GM21423 (cell line): ENCODE measurements at regions not wholly inside any gene's neighbourhood (a gene's known extent, or its start where the extent isn't known, plus 50 kb on each side); places are given as distances from the start of the nearest gene placed in this dataset.

Experiments used
- ATAC-seq: cut with Tn5 transposase; IDR thresholded peaks from one replicate; pipeline ENCODE4 v1.9.1; 2021; ENCODE audit warnings: mild to moderate bottlenecking, moderate library complexity; ENCODE audit not compliant: unreplicated experiment

DNA sequence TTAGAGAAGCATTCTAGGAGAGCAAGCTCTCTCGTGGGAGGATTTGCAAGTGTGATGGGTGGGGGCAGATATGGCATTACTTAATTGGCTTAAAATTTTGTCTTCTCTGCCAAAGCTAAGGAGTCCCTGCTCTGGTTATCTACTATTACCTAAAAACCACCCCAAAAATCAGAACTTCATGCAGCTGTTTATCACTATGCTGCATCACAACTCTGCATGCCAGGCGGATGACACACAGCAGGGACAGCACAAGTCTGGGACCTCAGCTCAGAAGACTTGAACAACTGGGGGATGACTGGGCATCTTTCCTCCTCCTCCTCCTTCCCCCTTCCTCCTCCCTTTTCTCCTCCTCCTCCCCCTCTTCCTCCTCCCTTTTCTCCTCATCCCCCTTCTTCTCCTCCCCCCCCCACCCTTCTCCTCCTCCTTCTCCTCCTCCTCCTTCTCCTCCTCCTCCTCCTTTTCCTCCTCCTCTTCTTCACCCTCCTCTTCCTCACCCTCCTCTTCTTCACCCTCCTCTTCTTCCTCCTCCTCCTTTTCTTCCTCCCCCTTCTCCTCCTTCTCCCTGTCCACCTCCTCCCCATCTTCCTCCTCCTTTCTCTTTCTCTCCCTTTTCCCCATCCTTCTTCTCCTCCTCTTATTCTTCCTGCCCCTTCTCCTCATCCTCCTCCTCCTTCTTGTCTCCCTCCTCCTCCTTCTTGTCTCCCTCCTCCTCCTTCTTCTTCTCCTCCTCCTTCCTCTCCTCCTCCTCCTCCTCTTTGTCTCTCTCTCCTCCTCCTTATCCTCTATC, 218.6 kb upstream of the PMEPA1 start:
- ATAC-seq, result no peak

DNA sequence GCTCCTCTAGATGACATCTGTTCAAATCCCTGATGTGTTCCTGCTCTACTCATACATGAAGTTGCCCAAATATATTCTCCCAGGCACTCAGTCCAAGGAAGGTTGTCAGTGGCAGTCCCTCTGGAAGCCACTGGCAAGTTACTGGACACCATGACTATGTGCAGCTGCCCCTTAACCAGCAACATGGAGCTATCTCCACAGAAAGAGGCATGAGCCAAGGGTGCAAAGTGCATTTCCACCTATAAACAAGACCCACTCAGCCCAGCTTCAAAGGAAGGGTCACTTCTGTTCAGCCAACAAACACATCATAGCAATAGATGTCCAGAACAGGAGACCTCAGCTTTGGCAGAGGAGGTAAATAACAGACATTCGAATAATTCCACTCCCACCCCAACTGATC, 217.6 kb upstream of the PMEPA1 start:
- ATAC-seq, result no peak

DNA sequence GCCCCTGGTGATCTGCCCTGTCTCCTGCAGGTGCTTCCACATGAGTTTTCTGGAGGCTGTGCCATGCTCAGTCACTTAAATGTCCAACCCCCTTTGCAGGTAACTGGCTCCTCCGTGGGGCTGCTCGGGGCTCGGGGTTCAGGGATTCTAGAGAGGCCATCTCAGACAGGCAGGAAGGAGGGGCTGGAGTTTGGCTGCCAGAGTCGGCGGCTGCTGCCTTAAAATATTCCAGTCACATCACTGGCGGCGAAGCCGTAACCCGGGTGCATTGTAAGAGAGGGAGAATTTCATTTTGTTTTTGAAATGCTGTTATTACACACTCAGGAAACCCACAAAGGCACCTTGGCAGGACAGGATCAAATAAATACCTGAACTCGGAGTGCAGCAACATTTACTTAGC, 212.9 kb upstream of the PMEPA1 start:
- ATAC-seq, result no peak

DNA sequence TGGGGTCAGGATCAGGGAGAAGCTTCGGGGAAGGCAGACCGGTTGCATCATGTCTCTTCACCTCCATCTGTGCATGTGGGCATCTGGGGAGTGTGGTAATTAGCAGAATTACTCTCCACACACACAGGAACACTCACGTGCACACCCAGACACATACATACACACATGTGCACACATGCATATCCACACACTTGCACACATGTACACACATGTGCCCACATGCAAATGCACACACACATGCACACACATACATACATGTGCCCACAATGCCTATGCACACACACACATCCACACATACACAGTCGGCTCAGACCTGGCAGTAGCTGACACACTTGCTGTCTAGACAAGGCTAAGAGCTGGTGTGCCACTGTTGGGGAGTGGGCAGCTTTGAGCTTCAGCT, 212.3 kb upstream of the PMEPA1 start:
- ATAC-seq, result no peak

DNA sequence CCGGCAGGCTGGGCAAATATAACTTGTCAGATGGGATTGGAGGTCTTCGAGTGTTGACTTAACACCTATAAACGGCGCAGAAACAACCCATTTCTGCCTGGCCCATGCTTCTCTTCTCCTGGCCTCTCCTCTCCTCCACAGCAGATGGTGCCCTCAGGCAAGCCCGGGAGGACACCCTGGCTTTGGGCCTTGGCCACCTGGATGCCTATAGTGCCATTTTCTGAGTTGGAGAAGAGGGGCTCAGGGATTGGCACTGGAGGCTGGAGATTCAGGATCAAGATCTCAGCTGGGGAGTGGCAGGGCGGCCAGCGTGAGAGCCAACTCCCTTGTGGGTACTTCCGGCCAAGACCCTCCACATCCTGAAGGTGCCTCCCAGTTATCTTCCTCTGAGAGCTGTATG, 211.9 kb upstream of the PMEPA1 start:
- ATAC-seq, result no peak

DNA sequence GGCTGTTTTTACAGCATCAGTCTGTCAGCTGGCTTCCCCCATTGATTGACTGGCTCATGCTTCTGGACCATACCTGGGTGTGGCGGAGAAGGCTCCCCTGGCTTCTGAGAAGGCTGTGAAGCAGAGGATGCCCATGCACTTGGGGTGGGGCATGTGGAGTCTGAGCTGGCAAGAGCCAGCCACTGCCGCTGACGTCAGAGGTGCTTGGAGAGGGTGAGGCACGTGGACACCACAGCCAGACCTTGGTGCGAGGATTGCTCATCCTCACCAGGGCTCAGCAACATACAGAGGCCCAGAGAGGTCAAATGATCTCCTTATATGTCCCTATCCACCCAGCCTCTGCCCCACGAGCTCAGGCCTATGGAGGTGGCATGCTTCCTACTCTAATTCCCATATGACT, 211.2 kb upstream of the PMEPA1 start:
- no peak for ATAC-seq

DNA sequence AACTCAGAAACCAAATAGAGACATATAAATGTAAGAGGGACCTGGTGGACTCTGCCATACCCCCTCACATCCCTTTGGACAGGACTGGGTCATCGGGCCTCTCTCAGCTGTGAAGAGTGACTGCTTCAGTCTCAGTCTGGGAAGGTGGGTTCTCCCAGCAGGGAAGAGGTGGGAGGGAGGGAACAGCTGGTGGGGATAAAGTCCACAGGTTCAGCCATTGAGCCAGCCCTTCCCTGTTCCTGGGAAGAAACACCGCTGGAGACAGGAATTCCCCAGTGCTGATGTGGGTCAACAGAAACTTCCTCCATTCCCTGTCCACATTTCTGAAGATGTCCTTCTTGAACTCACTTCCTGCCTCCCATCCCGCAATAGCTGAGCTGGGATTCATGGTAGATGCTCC, 209.2 kb upstream of the PMEPA1 start:
- no peak for ATAC-seq

DNA sequence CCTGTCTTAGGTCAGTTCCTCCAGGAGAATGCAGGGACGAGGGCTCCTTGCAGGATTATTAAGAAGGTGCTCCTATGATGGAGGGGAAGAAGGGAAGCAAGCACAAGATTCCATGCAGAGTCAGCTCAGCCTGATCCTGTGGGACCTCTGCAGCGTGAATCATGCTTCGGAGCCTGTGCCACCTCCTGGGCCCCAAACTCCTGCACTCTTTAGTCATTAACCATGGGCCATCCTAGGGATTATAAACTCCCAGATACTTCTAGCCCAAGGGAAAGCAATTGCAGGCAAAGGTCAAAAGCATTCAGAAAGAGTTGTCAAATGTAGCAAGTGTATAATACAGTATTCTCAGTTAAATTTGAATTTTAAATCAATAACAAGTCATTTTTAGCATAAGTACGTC, 208.7 kb upstream of the PMEPA1 start:
- ATAC-seq, result no peak

DNA sequence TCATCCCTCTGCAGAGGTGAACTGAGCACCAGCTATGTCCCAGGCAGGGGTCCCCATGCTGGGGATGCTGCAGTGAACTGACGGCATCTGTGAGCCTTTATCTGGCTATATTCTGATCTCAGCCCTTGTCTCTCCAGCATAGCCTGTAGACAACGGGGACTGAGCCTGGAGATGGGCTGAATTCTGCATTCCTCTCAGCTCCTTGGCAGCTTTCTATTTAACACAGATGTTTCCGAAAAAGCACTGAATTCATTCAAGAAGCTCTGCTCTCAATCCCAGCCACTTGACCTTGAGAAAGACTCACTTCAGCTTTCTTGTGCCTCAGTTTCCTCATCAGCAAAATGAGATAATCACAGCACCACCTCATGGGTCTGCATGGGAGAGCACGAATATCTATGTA, 204.4 kb upstream of the PMEPA1 start:
- no peak for ATAC-seq

DNA sequence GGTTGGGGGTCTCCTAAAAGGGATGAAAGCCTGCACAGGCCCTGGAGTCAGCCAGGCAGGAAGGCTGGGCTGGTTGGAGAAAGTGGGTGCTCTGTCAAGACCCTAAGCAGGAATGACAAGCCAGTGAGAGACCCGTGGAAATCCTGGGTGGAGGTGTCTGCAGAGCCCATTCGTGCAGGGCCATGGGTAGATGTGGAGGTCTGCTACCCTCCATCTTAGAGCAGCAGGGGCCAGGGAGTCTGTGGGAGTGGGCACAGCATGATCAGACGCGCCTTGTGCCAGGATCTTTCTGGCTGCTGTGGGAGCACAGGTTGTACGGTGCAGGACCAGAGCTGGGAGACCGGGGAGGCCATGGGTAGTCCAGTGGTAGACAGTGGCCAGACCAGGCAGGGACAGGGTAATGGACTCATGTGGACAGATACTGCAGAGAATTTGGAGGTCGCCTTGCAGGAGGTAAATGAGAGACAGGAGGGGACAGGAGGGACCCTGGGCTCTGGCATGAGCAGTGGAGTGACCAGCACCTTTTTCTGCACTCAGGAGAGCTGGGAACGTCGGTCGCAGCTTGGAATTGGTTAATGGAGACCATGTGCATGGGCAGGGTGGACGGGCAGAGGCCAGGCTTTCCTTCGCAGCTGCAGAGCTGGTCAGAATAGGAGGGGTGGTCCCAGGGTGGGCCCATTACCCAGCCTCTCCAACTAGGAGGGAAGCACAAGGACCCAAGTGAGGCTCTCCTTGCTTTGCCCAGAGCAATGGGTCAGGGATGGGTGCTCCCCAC, 203.5 kb upstream of the PMEPA1 start:
- no peak for ATAC-seq

DNA sequence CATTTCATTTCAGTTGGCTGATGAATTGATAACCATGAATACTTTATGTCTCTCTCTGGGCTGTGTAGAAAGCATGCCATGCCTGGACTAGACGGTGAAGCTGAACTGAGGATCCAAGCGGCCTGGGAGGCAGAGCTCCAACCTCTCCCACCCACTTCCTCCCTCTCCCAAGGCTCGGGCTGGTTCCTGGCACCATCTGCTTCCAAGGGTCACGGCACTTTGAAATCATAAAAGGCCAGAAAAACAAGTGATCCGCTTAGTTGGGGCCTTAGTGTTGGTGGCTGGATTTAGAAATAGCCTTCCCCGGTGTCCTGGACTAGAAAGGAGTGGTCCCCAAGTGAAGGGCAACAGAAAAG, 202.4 kb upstream of the PMEPA1 start:
- no peak for ATAC-seq

DNA sequence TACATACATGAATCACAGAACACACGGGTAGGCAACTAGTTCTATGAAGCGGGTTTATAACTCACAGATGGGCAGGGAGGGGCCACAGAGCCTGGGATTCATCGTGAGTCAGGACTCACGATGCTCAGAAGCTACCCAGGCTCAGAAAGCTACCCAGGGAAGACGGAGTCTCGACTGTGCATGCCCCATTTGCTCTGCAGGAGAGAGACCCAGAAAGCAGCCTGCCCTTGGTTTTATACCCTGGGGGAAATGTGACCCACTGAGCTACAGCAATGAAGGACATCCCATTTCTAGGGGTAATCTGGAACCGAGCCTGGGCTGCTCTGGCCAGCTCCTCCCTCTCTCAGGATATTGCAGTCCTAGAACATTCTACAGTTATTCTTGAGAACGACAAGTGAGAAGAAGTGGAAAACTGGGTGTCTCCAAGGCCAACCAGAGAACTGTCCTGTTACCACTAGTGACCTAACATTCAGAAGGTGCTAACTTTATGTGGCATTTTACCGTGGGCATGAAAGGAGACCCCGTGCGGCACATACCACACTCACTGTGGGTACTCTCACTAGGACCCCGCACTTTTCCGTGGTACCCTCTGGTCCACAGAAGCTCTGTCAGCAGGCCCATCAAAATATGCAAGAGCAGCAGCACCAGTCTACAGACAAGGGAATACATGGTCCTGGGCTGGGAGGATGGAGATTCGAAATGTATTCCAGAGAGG, 201.9 kb upstream of the PMEPA1 start:
- ATAC-seq, result no peak

DNA sequence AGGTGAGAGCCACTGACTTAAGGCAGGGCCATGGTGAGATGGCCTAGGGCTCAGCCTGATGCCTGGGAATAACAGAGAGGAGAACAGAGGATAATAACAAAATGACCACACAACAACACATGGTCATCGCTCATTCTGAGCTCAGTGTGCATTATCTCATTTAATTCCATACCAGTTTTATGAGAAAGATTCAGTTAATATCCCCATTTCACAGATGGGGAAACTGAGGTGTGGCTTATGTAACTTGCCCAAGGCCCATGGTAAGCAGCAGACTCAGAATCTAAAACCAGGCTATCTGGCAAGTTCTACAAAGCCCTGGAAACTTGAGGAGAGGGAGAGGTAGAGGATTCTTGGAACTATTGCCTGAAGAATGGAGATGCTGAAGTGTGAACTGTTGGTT, 200.9 kb upstream of the PMEPA1 start:
- no peak for ATAC-seq

DNA sequence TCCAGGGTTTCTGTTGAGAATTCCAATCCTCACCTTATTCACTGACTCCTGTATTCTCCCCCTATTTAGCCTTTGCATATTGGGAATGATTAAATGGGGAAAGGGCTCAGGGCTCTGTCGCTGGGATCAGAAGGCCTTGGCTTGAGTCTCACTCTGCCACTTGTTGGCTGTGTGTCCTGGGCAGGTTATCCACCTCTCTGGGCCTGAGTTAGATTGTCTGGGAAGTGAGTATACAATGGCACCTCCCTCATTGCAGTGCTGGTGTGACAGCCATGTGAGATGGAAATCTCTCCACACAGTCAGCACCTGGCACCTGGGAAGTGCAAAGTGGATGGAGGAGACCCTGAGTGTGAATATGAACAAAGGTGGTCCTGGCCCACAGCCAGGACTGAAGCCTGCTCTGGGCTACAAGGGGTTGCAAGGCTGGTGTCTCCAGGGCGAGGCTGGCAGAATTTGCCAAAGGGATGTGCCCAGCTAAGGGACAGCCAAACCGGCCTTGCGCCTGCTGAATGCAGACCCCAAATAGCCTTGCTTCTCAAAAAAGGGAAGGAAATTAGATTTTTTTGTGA, 200.0 kb upstream of the PMEPA1 start:
- no peak for ATAC-seq

DNA sequence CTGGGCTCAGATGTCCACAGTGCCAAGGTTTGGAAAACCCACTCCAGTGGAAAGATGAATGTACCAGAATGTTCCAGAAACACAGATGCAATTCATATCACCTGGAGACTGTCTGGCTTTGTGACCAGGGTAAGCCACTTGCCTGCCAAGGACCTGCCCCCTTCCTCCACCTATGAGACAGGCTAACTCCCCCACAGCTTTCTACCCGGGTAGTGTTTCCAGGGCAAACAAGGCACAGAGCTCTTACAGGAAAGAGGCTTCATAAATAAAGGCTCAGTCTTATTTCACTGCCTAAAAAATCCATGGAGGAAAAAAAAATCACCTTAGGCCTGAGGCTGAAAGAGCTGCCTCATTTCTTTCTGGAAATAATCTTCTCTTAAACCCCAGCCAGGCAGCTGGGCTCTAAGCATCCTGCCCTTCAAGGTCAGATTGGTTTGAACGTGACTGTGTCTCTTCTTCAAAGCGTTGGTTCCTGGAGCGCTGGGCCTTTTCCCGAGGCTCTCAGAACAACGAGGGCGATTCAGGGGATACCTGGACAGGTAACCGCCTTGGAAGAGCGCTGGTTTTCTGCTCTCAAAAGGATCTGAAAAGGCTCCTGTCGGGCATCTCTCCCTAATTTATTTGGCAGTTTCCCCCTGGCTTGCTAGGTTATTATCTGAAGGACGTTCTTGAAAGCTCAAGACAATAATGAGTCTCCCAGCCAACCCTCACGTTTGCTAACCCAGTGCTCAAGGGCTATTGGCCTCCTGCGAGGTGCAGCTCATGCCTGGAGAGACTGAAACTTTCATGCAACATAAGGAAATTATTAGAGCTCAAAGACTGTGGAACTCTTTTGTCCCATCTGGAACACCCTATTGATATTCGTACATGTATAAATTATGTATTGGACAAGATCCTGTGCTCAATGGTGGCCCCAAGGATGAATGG, 199.2 kb upstream of the PMEPA1 start:
- ATAC-seq, result no peak

DNA sequence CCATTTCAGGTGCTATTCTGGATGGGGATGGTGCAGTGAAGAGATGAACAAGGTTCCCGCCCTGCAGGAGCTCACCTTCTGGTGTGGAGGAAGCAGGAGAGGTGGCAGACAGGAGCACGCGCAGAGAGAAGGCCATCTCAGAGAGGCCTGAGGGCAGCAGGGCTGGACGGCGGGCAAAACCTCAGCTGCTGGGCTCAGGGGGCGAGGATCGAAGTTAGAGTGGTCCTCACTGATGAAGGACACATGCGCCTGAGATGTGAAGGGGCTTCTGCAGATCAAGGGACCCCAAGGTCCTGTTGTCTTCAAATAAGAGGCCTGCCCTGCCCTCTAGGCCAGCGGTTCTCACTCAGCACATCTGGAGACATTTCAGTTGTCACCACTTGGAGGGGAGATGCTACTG, 198.4 kb upstream of the PMEPA1 start:
- ATAC-seq, result no peak

DNA sequence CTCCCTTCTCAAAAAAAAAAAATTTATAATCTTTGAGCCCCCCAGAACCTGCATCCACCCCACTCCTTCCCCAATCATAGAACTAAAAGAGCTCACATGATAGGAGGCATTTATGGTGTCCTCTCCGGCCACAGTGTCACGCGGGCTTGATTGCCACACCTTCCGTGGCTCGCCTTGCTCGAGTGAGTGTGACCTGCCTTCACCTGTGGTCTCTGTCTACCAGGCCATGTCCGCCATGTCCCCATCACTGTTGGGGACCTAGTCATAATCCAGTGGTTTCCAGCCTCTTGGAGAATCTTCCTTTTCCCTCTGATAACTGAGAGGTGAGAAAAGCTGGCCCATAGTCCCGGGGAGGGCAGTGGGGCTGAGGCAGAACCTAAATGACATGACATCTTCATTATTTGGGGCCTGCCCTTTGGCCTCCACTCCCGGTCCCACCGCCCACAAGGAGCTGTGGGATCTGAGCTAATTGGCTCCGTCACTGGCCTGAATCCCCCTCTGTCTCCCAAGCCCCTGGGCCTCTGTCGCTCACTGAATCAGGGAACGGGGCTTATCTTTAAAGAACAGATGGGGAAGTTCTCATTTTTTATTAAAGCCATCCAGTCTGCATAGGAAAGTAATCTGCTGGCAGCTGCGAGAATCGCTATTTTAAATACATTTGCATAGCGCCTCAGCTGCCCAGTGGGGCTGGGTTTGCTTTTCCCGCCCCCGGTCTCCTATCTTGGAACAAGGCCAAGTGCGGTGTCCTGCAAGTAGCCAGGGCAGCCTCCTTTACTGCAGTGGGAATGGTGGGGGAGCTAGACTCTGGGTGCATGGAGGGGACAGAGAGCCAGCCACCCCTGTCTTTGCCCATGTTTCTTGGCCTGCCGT, 197.6 kb upstream of the PMEPA1 start:
- no peak for ATAC-seq

DNA sequence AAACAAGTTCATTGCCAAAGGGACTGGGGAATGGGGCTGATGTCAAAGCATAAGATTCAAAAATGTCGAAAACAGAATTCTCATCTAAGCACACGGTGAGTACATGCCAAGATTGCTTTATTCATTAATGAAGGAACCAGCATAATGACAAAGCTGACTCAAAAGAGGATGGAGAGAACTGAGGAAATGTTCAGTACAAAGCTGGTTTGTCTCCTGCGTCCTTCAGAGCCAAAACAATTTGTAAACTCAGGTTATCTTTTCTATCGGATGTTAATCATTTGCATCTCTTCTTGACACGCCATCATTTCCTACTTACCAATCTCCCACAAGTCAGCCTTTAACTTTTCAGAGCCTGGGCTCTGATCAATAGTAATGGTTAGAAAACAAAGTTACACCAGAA, 195.6 kb upstream of the PMEPA1 start:
- no peak for ATAC-seq

DNA sequence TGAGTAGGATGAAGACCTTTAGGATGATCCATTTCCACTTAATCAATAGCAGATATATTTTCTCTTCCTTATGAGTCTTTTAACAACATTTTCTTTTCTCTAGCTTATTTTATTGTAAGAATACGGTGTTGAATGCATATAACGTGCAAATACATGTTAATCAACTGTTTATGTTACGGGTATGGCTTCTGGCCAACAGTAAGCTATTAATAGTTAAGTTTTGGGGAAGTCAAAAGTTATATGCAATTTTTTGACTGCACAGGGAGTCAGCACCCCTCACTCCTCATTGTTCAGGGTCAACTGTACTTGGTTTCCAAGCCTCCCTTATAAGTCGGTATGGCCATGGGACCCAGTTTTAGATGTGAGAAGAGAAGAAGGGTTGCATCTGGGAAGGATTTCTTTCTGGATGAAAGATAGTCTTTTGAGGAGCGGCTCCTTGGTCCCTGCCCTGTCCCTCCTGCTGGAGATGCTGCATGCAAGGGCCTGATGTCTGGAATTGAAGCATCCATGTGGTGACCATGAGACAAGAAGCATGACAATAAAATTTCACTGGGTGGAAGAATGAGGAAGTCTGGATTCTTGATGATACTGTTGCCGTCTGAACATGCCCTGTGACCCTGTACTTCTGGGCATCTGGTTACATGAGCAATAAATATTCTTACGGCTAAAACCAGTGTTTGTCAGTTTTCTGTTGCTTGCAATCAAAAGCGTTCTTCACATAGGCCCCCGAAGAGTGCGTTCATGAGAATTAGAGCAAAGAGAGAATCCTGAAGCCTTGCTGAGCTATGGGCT, 194.7 kb upstream of the PMEPA1 start:
- ATAC-seq, result no peak
